KMS-11 (cell line): ENCODE measurements at regions not wholly inside any gene's neighbourhood (a gene's known extent, or its start where the extent isn't known, plus 50 kb on each side); places are given as distances from the start of the nearest gene placed in this dataset.

Source experiments
- H2AFZ ChIP-seq: fragments of 200-600 bp; sonication (generic); 2 replicates; pipeline ENCODE4 v1.6.1; 2016; ENCODE audit warnings: antibody characterized with exemption, mixed run types, low read depth
- H3K27ac ChIP-seq: fragments of 200-600 bp; sonication (generic); 2 replicates; pipeline ENCODE4 v1.6.1; 2016; ENCODE audit warnings: mild to moderate bottlenecking, mixed run types
- H3K27me3 ChIP-seq: fragments of 200-600 bp; sonication (generic); 2 replicates; pipeline ENCODE4 v1.6.1; 2017; ENCODE audit warnings: mild to moderate bottlenecking, low read depth, mixed run types, moderate library complexity; ENCODE audit not compliant: insufficient read depth
- H3K36me3 ChIP-seq: fragments of 200-600 bp; sonication (generic); 2 replicates; pipeline ENCODE4 v1.6.1; 2017; ENCODE audit warnings: mild to moderate bottlenecking, mixed run types; ENCODE audit not compliant: insufficient read depth
- H3K4me1 ChIP-seq: fragments of 200-600 bp; sonication (generic); 2 replicates; pipeline ENCODE4 v1.6.1; 2016; ENCODE audit warnings: mild to moderate bottlenecking, low read depth, mixed run types; ENCODE audit not compliant: poor library complexity, severe bottlenecking
- H3K4me2 ChIP-seq: fragments of 200-600 bp; sonication (generic); 2 replicates; pipeline ENCODE4 v1.7.0; 2016; ENCODE audit warnings: mild to moderate bottlenecking, mixed run types
- H3K4me3 ChIP-seq: fragments of 200-600 bp; sonication (generic); IDR thresholded peaks from 2 replicates; pipeline ENCODE4 v1.6.1; 2017; ENCODE audit warnings: low read depth, low read length, mixed read lengths; ENCODE audit not compliant: insufficient read depth
- H3K79me2 ChIP-seq: fragments of 200-600 bp; sonication (generic); 2 replicates; pipeline ENCODE4 v1.6.1; 2016; ENCODE audit warnings: low read depth, mixed run types; ENCODE audit not compliant: insufficient read depth
- H3K9ac ChIP-seq: fragments of 200-600 bp; sonication (generic); 2 replicates; pipeline ENCODE4 v1.6.1; 2016; ENCODE audit warnings: mild to moderate bottlenecking, mixed run types
- H4K20me1 ChIP-seq: fragments of 200-600 bp; sonication (generic); 2 replicates; pipeline ENCODE4 v1.6.1; 2016; ENCODE audit warnings: mild to moderate bottlenecking, mixed run types; ENCODE audit not compliant: insufficient read depth
- CTCF ChIP-seq: fragments of 200-600 bp; sonication (generic); conservative IDR thresholded peaks from 2 replicates; pipeline ENCODE4 v1.6.1; 2017; ENCODE audit warnings: low read depth, mild to moderate bottlenecking, antibody characterized with exemption, low read length, moderate library complexity, mixed read lengths

DNA sequence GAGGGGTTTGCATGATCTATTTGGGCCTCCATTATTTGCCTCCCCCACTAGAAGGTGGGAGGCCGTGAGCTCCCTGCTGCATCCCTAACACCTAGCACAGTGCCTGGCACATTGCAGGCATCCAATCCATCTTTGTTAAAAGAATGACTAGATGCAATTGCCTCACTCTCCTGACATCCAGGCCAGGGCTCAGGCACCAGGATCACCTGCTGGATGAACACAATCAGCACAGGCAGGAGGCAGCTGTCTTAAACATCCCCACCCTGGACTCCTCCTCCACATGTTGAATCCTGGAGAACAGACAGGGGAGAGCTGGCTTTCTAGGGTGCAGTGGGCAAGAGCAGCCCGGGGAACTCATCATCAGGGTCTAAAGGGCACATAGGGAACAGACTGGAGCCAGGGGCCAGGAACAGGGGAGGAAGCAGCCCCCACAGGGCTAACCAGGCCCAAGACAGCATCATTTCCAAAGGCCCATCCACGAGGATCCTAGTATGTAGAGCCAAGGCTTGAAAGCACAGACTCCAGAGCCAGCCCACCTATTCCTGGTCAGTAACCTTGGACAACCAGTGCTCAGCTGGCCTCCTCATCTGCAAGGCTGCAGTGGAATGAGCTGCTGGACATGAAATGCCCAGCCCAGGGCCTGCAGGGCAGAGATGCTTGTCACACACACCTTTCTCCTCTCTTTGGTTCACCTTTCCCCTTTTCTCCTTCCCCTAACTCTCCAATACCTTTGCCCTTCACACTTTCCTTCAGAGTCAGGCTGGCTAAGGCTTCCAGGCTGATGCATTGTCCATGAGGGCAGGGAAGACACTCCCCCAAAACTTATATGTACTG lies 254.4 kb upstream of the TLE3 start:
- Histone ChIP-seq H3K27ac (no peak overlapping the region), H2AFZ (no peak overlapping the region), H3K4me3 (no peak overlapping the region), H3K9ac (no peak overlapping the region), H3K4me2 (no peak overlapping the region), H3K36me3 (no peaks in the 10 kb centered on the region), H4K20me1 (no peaks in the 10 kb centered on the region), H3K4me1 (no peaks in the 10 kb centered on the region), H3K79me2 (no peaks in the 10 kb centered on the region), H3K27me3 (no peaks in the 10 kb centered on the region)
- no peak for TF ChIP-seq CTCF

- Histone ChIP-seq H3K4me1 (no peaks in the 10 kb centered on the region), H3K27me3 (no peaks in the 10 kb centered on the region), H3K4me2 (no peak overlapping the region), H3K27ac (no peak overlapping the region), H3K4me3 (no peak overlapping the region), H3K36me3 (no peaks in the 10 kb centered on the region), H2AFZ (no peak overlapping the region), H3K79me2 (no peaks in the 10 kb centered on the region), H3K9ac (no peak overlapping the region), H4K20me1 (no peaks in the 10 kb centered on the region)
- no peak for TF ChIP-seq CTCF
Measured at GRCh38 chr15:70351391-70351790, 253.7 kb upstream of the TLE3 start.

GRCh38 chr15:70348581-70349344 lies 251.0 kb upstream of the TLE3 start:
- Histone ChIP-seq H3K4me1 (no peaks in the 10 kb centered on the region), H2AFZ (no peak overlapping the region), H3K9ac (no peak overlapping the region), H3K36me3 (no peaks in the 10 kb centered on the region), H4K20me1 (no peaks in the 10 kb centered on the region), H3K27ac (no peak overlapping the region), H3K4me3 (no peak overlapping the region), H3K79me2 (no peaks in the 10 kb centered on the region), H3K4me2 (no peak overlapping the region), H3K27me3 (no peaks in the 10 kb centered on the region)
- no peak for TF ChIP-seq CTCF

DNA sequence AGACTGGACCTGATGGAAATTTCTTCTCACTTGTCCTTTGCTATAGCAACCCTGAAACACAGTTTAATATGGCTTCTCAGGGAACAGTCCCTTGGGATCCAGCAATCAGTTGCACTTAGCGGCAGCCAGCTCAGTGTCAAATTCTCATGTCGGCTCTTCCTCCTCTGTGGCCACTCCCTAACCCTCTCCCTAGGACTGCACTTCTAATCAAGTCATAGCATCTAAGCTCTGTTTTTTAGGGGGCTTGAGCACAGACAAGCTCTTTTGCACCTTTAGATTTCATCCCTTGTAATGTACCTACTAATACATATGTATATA lies 250.5 kb upstream of the TLE3 start:
- no peaks in the 10 kb centered on the region for H3K36me3 ChIP-seq
- H4K20me1 ChIP-seq, result no peaks in the 10 kb centered on the region
- no peak overlapping the region for H3K9ac ChIP-seq
- no peak overlapping the region for H3K4me2 ChIP-seq
- no peaks in the 10 kb centered on the region for H3K27me3 ChIP-seq
- no peak for TF ChIP-seq CTCF
- H3K4me1 ChIP-seq, result no peaks in the 10 kb centered on the region
- H2AFZ ChIP-seq, result no peak overlapping the region
- H3K4me3 ChIP-seq, result no peak overlapping the region
- no peak overlapping the region for H3K27ac ChIP-seq
- H3K79me2 ChIP-seq, result no peaks in the 10 kb centered on the region
